ENCODE measurements at regions not wholly inside any gene's neighbourhood (a gene's known extent, or its start where the extent isn't known, plus 50 kb on each side); places are given as distances from the start of the nearest gene placed in this dataset.

GRCh38 chr10:123379156-123379555 is 225.0 kb downstream of the BUB3 start:
- TF ChIP-seq CTCF (IDR thresholded peaks at IDR 0.05) = no peak
- TF ChIP-seq POLR2A (IDR thresholded peaks at IDR 0.05) = no peak
